ENCODE measurements at regions not wholly inside any gene's neighbourhood (a gene's known extent, or its start where the extent isn't known, plus 50 kb on each side); places are given as distances from the start of the nearest gene placed in this dataset.
A peak's percentile ranks its signal among the peaks of the same experiment; 100 is the strongest.

DNA sequence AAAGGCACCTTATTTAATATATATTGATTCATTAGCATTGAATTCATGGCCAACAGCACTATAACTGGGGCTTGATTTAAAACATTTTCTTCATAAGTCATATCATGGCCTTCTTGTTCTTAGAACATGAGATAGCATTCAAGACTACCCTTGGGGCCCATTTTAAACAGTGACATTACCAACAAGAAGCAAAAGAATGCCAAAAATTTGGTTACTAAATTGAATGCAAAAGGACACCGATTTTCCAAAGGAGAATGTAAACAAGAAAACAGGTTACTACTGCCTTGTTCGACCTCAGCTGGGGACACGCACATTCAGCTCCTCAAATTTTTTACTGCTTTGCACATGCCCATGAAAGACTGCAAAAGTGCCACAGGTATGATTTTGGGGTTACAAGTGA is 219.4 kb upstream of the TLE4 start:
- ATAC-seq (no peak), DNase-seq (no peak)
- Histone ChIP-seq H3K27ac (no peak overlapping the region), H3K4me1 (no peaks in the 10 kb centered on the region), H3K36me3 (no peaks in the 10 kb centered on the region), H3K27me3 (no peaks in the 10 kb centered on the region), H3K9me3 (no peaks in the 10 kb centered on the region), H3K4me3 (no peak overlapping the region)
- intact Hi-C loops (cut with DNase I; ENCODE audit: low total_unique reads), result no loop called here
- TF ChIP-seq POLR2A (IDR thresholded peaks at IDR 0.05), result no peak
- TF ChIP-seq, protein P1, sequence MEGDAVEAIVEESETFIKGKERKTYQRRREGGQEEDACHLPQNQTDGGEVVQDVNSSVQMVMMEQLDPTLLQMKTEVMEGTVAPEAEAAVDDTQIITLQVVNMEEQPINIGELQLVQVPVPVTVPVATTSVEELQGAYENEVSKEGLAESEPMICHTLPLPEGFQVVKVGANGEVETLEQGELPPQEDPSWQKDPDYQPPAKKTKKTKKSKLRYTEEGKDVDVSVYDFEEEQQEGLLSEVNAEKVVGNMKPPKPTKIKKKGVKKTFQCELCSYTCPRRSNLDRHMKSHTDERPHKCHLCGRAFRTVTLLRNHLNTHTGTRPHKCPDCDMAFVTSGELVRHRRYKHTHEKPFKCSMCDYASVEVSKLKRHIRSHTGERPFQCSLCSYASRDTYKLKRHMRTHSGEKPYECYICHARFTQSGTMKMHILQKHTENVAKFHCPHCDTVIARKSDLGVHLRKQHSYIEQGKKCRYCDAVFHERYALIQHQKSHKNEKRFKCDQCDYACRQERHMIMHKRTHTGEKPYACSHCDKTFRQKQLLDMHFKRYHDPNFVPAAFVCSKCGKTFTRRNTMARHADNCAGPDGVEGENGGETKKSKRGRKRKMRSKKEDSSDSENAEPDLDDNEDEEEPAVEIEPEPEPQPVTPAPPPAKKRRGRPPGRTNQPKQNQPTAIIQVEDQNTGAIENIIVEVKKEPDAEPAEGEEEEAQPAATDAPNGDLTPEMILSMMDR (IDR thresholded peaks at IDR 0.05 in 4 of 5, conservative IDR thresholded peaks at IDR 0.05 in 1 of 5), result no peak
- in situ Hi-C loops (cut with MboI; ENCODE audit: low sequenced_read_pairs in 4 of 4), result no loop called here

DNA sequence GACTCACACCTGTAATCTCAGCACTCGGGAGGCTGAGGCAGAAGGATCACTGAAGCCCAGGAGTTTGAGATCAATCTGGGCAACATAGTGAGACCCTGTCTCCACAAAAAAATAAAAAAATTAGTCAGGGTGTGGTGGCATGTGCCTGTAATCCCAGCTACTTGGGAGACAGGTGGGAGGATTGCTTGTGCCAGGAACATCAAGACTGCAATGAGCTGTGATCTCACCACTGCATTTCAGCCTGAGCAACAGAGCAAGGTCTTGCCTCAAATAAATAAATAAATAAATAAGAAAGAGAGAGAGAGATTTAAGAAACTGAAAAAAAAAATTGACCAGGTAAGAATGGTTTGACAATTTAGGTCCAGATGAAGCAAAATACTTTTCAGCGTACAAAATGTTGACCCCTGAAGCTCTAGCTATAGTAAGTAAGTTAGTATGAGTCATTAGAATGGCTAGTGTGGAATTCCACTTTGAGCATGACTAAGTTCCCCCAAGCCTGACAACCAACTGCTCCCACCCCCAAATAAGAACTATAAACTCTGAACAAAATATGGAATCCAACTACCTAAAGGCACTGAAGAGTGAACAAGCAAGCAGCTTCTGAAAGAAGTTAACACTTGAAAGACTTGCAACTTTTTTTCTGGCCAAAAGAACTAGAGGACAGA is 217.8 kb upstream of the TLE4 start:
- H3K4me1 ChIP-seq, result no peaks in the 10 kb centered on the region
- H3K27ac ChIP-seq, result no peak overlapping the region
- no peak for ATAC-seq
- TF ChIP-seq, protein P1 (IDR thresholded peaks at IDR 0.05 in 4 of 5, conservative IDR thresholded peaks at IDR 0.05 in 1 of 5), result no peak
- TF ChIP-seq POLR2A (IDR thresholded peaks at IDR 0.05), result no peak
- H3K4me3 ChIP-seq, result no peak overlapping the region
- H3K36me3 ChIP-seq, result no peaks in the 10 kb centered on the region
- H3K9me3 ChIP-seq, result no peaks in the 10 kb centered on the region
- DNase-seq, result no peak
- in situ Hi-C loops (cut with MboI; ENCODE audit: low sequenced_read_pairs in 4 of 4), result no loop called here
- intact Hi-C loops (cut with DNase I; ENCODE audit: low total_unique reads), result no loop called here
- no peaks in the 10 kb centered on the region for H3K27me3 ChIP-seq

DNA sequence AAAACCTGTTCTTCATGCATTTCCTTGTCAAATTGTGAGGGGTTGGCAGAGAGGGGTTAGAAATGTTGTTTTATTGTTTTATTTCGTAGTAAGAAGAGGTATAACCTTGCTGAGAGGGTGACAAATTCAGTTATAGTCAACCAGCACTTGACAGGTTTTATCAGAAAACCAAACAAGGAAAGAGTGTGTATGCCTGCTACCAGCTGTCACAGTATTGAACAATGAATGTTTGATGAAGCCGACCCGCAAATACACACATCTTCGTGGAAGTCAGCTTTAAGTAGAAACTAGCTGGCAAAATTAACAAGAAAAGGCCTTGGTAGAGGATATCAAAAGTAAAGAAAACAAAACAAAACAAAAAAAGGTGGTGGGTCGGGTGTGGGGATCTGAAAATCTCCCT is 214.6 kb upstream of the TLE4 start:
- H3K27ac ChIP-seq, result no peak overlapping the region
- no peak for DNase-seq
- ATAC-seq, result no peak
- intact Hi-C loops (cut with DNase I; ENCODE audit: low total_unique reads) (no loop called here), in situ Hi-C loops (cut with MboI; ENCODE audit: low sequenced_read_pairs in 4 of 4) (no loop called here)
- TF ChIP-seq, protein P1 (IDR thresholded peaks at IDR 0.05 in 4 of 5, conservative IDR thresholded peaks at IDR 0.05 in 1 of 5), result no peak
- no peak for TF ChIP-seq POLR2A (IDR thresholded peaks at IDR 0.05)
- no peak overlapping the region for H3K4me3 ChIP-seq
- H3K27me3 ChIP-seq, result no peaks in the 10 kb centered on the region
- H3K9me3 ChIP-seq, result no peaks in the 10 kb centered on the region
- no peaks in the 10 kb centered on the region for H3K36me3 ChIP-seq
- no peaks in the 10 kb centered on the region for H3K4me1 ChIP-seq

DNA sequence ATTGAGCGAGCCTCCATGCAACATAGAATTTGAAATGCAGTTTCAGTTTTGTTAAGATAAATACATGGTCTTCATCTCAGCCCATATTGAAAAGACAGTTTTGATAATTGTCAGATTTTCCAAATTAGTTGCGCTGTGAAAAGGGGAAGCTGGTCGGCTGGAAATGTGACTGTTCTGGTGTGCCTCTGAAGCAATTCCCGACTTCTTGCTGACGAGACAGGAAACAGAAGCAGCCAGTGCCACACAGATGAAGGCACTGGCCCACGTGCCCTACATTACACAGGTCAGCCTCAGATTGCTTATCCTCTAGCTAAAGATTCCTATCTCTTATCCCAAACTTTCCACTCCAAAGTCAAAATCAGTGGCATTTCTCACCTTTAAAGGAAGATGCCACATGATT is 214.1 kb upstream of the TLE4 start:
- peak; percentile 4 to 29 for DNase-seq
- H3K4me1 ChIP-seq, result no peaks in the 10 kb centered on the region
- no peaks in the 10 kb centered on the region for H3K27me3 ChIP-seq
- H3K4me3 ChIP-seq, result no peak overlapping the region
- no peaks in the 10 kb centered on the region for H3K9me3 ChIP-seq
- no peak overlapping the region for H3K27ac ChIP-seq
- H3K36me3 ChIP-seq, result no peaks in the 10 kb centered on the region
- in situ Hi-C loops (cut with MboI; ENCODE audit: low sequenced_read_pairs in 4 of 4), result no loop called here
- TF ChIP-seq, protein P1 (IDR thresholded peaks at IDR 0.05 in 4 of 5, conservative IDR thresholded peaks at IDR 0.05 in 1 of 5), result no peak
- no peak for TF ChIP-seq POLR2A (IDR thresholded peaks at IDR 0.05)
- intact Hi-C loops (cut with DNase I; ENCODE audit: low total_unique reads), result no loop called here
- ATAC-seq, result no peak

Measured in gastrocnemius medialis (tissue), 4 donors.